LNCAP (cell line): ENCODE measurements at regions not wholly inside any gene's neighbourhood (a gene's known extent, or its start where the extent isn't known, plus 50 kb on each side); places are given as distances from the start of the nearest gene placed in this dataset.

Experiments
- TF ChIP-seq, protein P1 (sequence below): fragments of 450-650 bp; IDR thresholded peaks from 2 replicates; pipeline ENCODE4 v1.5.1; 2017; ENCODE audit warnings: mild to moderate bottlenecking

DNA sequence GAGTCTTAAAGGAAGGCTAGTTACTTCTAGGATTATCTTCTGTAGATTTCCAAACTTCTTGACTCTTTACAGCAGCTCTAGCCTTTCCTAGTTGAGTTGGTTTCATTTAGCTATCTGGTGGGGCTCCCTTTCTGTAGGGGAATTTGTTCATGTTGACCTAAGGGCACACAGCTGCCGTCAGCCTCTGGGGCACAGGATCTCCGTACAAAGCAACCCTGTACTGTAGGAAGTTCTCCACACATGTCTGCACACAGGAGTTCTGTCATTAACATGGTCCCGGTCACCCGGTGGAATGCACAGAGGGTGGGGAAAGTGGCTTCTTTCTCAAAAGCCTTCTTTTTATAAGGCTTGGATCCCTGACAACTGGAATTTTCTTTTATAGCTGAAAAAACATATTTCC lies 88.7 kb upstream of the TNIK start:
- TF ChIP-seq, protein P1, sequence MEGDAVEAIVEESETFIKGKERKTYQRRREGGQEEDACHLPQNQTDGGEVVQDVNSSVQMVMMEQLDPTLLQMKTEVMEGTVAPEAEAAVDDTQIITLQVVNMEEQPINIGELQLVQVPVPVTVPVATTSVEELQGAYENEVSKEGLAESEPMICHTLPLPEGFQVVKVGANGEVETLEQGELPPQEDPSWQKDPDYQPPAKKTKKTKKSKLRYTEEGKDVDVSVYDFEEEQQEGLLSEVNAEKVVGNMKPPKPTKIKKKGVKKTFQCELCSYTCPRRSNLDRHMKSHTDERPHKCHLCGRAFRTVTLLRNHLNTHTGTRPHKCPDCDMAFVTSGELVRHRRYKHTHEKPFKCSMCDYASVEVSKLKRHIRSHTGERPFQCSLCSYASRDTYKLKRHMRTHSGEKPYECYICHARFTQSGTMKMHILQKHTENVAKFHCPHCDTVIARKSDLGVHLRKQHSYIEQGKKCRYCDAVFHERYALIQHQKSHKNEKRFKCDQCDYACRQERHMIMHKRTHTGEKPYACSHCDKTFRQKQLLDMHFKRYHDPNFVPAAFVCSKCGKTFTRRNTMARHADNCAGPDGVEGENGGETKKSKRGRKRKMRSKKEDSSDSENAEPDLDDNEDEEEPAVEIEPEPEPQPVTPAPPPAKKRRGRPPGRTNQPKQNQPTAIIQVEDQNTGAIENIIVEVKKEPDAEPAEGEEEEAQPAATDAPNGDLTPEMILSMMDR = no peak

DNA sequence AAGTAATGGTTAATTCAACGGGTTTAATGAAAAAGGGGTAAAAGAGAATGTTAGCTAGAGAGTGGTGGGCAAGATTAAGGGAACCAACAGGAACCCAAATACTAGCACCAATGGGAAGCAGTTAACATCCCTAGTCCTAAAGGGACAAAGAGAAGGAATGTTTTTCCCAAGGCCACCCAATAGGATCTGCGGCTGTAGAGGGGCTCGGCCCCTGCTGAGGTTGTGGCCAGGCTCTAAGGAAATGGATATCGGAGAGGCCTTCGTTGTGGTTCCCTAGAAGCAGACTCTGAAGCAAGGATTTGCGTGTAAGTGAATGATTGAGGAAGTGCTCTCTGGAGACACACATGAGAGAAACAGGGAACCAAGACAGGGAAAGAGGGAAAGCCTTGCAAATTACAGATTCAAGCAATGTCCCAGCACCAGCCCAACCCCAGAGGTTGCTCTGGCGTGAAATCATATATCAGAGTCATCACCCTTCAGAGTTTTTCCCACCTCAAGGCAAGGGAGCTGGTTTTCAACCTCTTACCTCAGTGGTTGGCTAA lies 83.6 kb upstream of the TNIK start:
- TF ChIP-seq, protein P1 = no peak

DNA sequence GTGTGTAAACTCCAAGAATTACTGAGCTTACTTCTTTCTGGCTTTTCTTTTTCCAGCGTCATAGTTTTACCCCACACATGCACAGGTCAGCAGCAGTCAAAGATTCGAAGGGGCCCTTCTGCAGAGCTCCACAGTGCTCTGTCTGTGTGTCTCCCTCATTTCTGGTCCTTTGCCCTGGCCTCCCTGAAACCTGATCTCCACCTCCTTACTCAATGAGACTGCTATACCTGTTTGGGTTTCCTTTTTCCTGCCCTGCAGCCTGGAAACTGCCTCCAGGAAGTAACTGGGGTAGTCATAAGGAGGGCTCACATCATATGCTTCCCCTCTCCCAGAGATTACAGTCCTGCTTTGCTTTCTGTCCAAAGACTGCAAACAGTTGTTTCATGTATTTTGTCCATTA lies 82.8 kb upstream of the TNIK start:
- TF ChIP-seq, protein P1 = no peak

DNA sequence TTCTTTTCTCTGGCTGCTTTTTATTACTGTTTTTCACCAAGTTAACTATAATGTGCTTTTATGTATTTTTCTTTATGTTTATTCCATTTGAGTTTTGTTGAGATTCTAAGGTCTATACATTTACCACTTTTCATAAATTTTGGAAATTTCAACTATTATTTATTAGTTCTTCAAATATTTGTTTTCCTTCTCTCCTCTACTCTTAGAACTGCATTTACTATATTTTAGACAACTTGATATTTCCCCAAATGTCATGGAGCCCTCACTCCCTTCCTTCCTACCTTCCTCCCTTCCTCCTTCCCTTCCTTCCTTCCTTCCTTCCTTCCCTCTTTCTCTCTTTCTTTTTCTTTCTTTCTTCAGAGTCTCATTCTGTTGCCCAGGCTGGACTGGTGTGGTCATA lies 81.4 kb upstream of the TNIK start:
- TF ChIP-seq, protein P1 = no peak

DNA sequence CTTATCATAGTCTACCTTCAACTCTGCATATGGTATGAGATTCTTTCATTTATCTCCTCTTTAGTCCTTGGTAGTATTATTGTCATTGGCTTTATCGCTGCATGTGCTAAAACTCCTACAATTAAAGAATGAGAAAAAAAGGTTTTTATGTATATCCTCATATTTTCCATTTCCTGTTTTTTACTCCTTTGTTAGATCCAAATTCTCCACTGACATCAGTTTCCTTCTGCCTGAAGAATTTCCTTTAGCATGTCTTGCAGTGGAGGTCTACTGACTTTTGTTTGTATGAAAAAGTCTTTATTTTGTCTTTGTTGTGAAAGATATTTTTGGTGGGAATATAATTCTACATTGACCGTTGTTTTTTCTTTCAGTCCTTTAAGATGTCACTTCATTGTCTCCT lies 81.0 kb upstream of the TNIK start:
- TF ChIP-seq, protein P1 = no peak

DNA sequence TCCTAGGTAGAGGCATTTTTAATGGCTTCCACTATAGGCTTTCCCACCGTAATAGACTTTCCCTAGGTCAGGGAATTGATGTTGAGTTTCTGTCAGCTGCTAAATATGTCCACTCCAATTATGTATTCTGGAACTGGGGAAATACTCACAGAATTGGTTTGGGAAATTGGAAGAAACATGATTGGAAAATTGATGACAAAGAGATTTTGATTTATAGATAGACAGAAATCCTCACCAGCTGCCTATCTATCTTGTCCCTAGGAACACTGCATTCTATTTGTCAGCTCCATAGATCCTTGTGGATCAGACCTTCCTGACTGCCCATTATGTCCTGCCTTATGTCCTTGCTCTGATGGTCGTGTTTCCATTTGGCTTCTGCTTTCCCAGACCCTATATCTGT lies 75.6 kb upstream of the TNIK start:
- TF ChIP-seq, protein P1 = no peak

DNA sequence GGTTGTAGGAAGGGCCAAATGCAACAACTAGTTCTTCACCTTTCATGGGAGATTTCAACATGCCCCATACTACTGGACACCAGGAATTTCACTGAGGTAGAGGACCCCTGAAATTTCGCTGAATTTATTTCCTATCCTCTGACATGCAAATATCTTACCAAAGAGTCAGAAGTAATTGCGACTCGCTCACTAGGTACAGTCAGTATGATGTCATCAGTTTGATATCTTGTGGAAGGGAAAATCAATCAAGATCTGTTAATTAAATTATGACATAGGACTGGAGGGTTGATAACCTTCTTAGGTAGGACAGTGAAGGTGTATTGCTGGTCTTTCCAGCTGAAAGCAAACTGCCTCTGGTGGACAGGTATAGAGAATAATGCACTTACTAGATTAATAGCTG lies 74.9 kb upstream of the TNIK start:
- TF ChIP-seq, protein P1 = no peak

DNA sequence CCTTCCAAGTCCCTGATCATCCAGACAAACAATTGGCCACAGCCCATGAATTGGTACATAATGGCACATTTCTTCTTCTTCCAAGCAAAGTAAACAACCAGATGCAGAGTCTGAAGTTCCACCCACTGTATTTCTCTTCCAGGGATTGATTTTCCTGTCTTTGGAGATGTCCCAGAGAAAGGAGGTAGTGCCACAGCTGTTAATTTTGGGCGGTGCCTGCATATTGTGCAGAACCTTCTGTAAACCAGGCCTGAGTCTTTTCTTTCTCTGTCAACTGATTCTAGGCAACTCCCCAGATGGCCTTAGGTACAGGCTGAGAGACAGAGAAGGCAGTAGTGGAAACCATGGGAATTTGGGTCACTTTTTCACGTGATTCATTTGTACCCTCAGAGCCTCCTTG lies 73.5 kb upstream of the TNIK start:
- TF ChIP-seq, protein P1 = no peak
